Esophagus squamous epithelium (tissue), 5 donors: ENCODE measurements at regions not wholly inside any gene's neighbourhood (a gene's known extent, or its start where the extent isn't known, plus 50 kb on each side); places are given as distances from the start of the nearest gene placed in this dataset.
"Not testable (repeated sequence)": the region's sequence is repeated elsewhere in the genome, so short reads cannot be mapped to it uniquely, and the experiment has no call there.

Experiments used
- DNase-seq: peaks from one replicate; lab custom pipeline; 2025; lab: John Stamatoyannopoulos, UW
- H3K27ac ChIP-seq, 4 donors: fragments of 200-600 bp; sonication (generic); one replicate each; pipeline ENCODE4 v1.5.1; 2016 to 2019; ENCODE audit warnings: mild to moderate bottlenecking in 1 of 4
- H3K27me3 ChIP-seq, 4 donors: fragments of 200-600 bp; sonication (generic); 1 replicate in 3 of 4; 2 replicates in 1 of 4; pipeline versions ENCODE4 v1.5.1 to v1.6.0; 2017 to 2021; ENCODE audit warnings: antibody characterized with exemption in 1 of 4
- H3K36me3 ChIP-seq, 3 donors: fragments of 200-600 bp; sonication (generic); one replicate each; pipeline ENCODE4 v1.5.1; 2016 to 2019
- H3K4me1 ChIP-seq, 3 donors: fragments of 200-600 bp; sonication (generic); one replicate each; pipeline ENCODE4 v1.5.1; 2017 to 2019
- H3K4me3 ChIP-seq, 4 donors: fragments of 200-600 bp; sonication (generic); 1 replicate in 3 of 4; 2 replicates in 1 of 4; pipeline ENCODE4 v1.5.1; 2016 to 2019; ENCODE audit warnings: mild to moderate bottlenecking in 2 of 4, moderate library complexity in 1 of 4
- H3K9me3 ChIP-seq, 3 donors: fragments of 200-600 bp; sonication (generic); one replicate each; pipeline ENCODE4 v1.5.1; 2016 to 2019
- POLR2A ChIP-seq, 4 donors: fragments of 450-650 bp; IDR thresholded peaks; one replicate each; pipeline ENCODE4 v1.6.1; 2017; ENCODE audit warnings: antibody characterized with exemption in 4 of 4, mild to moderate bottlenecking in 4 of 4, moderate library complexity in 3 of 4
- WGBS, 2 donors: methylation state at CpG; one replicate each; pipeline ENCODE4 v1.1.5; 2018; 5-methylcytosine and 5-hydroxymethylcytosine counted together
- intact Hi-C: fragments of 100-400 bp; cut with DNase I; formaldehyde crosslinking; loops from one replicate; pipeline ENCODE4 v1.15.0; 2022
- TF ChIP-seq, protein P1 (sequence below), 6 experiments: fragments of 450-650 bp in 4 of 6; fragments of 200-600 bp in 2 of 6; sonication (generic) in 2 of 6; IDR thresholded peaks; one replicate each; pipeline ENCODE4 v1.5.1; 2016 to 2019; ENCODE audit warnings: antibody characterized with exemption in 6 of 6, mild to moderate bottlenecking in 4 of 6, moderate library complexity in 4 of 6
- donor health status: DM: yes; HTN: yes; CAD: no.

DNA sequence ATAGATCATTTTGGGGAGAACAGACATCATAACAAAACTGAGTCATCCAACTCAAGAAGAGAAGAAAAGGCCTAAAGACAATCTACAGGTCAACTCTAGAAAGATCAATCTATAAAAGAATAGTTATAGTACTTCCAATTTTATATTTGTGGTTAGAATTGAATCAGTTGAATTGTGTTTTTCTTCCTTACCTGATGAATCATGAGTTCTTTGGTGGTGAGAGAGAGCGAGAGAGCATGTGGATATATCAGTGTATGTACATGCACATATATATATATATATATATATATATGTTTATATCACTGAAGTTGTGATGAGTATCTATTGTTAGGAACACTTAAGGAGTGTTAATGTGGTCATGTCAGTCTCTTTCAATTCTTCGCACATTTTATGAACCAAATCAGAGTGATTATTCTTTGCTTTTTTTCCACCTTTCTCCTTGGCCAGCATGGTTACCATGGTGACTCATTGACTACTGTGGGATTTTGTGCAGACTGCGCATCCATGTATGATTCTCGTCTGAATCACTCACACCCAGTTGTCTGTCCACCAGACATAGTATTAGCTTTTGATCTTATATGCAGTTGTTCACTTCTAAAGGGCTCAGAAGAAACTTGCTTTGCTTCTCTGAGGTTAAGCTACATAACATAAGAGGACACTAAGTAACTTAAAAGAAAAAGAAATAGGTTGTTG lies 90.4 kb upstream of the RAB40AL start:
- Histone ChIP-seq H3K27me3 (no peaks in the 10 kb centered on the region), H3K9me3 (no peaks in the 10 kb centered on the region), H3K4me3 (no peak overlapping the region), H3K36me3 (no peaks in the 10 kb centered on the region), H3K27ac (no peak overlapping the region), H3K4me1 (no peaks in the 10 kb centered on the region)
- intact Hi-C loops: no loop called here
- TF ChIP-seq, protein P1, sequence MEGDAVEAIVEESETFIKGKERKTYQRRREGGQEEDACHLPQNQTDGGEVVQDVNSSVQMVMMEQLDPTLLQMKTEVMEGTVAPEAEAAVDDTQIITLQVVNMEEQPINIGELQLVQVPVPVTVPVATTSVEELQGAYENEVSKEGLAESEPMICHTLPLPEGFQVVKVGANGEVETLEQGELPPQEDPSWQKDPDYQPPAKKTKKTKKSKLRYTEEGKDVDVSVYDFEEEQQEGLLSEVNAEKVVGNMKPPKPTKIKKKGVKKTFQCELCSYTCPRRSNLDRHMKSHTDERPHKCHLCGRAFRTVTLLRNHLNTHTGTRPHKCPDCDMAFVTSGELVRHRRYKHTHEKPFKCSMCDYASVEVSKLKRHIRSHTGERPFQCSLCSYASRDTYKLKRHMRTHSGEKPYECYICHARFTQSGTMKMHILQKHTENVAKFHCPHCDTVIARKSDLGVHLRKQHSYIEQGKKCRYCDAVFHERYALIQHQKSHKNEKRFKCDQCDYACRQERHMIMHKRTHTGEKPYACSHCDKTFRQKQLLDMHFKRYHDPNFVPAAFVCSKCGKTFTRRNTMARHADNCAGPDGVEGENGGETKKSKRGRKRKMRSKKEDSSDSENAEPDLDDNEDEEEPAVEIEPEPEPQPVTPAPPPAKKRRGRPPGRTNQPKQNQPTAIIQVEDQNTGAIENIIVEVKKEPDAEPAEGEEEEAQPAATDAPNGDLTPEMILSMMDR (IDR thresholded peaks at IDR 0.05): no peak
- TF ChIP-seq POLR2A (IDR thresholded peaks at IDR 0.05): no peak
- no peak for DNase-seq
- 75 to 81% methylated on average over 4 of the region's 4 CpGs for WGBS, 2 donors

DNA sequence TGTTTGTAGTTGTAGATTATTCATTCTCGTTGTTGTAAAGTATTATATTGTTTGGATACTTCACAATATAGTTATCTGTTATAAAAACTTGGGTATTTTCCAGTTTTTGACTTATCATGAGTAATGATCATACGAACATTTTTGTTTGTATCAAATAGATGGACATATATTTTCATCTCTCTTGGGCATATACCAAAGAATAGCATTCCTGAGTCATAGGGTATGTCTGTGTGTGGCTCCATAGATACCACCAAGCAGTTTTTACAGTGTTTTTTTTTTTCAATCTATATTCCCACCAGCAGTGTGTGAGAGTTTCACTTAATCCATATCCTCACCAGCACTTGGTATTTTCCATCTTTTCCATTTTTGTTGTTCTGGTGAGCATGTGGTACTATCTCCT lies 89.7 kb upstream of the RAB40AL start:
- Histone ChIP-seq H3K4me3 (no peak overlapping the region), H3K9me3 (no peaks in the 10 kb centered on the region), H3K27me3 (no peaks in the 10 kb centered on the region), H3K36me3 (no peaks in the 10 kb centered on the region), H3K4me1 (no peaks in the 10 kb centered on the region), H3K27ac (no peak overlapping the region)
- intact Hi-C loops: no loop called here
- DNase-seq: no peak
- WGBS, 2 donors: 35 to 52% methylated on average over 2 of the region's 2 CpGs
- TF ChIP-seq, protein P1 (IDR thresholded peaks at IDR 0.05): no peak
- TF ChIP-seq POLR2A (IDR thresholded peaks at IDR 0.05): no peak

DNA sequence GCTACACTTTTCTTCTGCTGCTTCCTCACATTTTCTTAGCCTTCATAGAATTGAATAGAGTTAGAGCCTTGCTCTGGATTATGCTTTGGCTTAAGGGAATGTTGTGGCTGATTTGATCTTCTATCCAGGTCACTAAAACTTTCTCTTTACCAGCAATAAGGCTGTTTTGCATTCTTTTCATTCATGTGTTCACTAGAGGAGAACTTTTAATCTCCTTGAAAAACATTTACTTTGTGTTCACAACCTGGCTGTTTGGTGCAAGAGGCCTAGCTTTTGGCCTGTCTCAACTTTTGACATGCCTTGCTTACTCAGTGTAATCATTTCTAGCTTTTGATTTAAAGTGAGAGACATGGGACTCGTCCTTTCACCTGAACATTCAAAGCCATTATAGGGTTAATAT lies 87.7 kb upstream of the RAB40AL start:
- TF ChIP-seq, protein P1 (IDR thresholded peaks at IDR 0.05): no peak
- TF ChIP-seq POLR2A (IDR thresholded peaks at IDR 0.05): no peak
- Histone ChIP-seq H3K4me3 (no peak overlapping the region), H3K36me3 (no peaks in the 10 kb centered on the region), H3K9me3 (no peaks in the 10 kb centered on the region), H3K27ac (no peak overlapping the region), H3K27me3 (no peaks in the 10 kb centered on the region), H3K4me1 (no peaks in the 10 kb centered on the region)
- intact Hi-C loops: no loop called here
- no peak for DNase-seq
- 67 to 78% methylated on average over 1 of the region's 1 CpG for WGBS, 2 donors

DNA sequence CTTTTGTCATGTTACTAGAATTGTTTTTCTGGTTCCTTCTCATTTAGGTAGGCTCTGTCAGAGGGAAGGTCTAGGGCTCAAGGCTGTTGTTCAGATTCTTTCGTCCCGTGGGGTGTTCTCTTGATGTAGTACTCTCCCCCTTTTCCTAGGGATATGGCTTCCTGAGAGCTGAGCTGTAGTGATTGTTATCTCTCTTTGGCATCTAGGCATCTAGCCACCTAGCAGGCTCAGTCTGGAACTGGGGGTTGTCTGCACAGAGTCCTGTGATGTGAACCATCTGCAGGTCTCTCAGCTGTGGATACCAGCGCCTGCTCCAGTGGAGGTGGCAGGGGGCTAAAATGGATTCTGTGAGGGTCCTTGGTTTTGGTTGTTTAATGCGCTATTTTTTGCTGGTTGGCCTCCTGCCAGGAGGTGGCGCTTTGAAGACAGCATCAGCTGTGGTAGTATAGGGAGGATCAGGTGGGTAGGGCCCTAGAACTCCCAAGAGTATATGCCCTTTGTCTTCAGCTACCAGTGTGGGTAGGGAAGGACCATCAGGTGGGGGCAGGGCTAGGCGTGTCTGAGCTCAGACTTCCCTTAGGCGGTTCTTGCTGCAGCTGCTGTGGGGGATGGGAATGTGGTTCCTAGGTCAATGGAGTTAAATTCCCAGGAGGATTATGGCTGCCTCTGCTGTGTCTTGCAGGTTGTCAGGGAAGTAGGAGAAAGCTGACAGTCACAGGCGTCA lies 78.1 kb upstream of the RAB40AL start:
- intact Hi-C loops, DNase-seq: not testable (repeated sequence)

DNA sequence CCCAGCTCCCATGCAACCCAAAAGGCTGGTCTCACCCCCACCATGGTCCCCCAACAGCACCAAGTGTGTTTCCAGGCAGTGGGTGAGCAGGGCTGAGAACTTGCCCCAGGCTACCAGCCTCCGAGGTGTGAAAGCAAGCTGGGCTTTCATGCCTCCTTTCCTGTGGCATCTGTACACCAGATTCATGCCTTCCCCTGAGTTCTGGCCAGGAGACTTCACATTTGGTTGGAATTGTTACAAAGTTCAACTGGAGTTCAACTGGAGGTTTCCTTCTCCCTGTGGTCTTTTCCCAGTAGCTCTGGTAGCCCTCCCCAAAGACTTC lies 77.6 kb upstream of the RAB40AL start:
- no peaks in the 10 kb centered on the region for H3K36me3 ChIP-seq
- no peak overlapping the region for H3K27ac ChIP-seq
- H3K27me3 ChIP-seq: no peaks in the 10 kb centered on the region
- H3K9me3 ChIP-seq: no peaks in the 10 kb centered on the region
- no peak overlapping the region for H3K4me3 ChIP-seq
- intact Hi-C loops: no loop called here
- DNase-seq: no peak
- H3K4me1 ChIP-seq: no peaks in the 10 kb centered on the region
- TF ChIP-seq, protein P1 (IDR thresholded peaks at IDR 0.05): no peak
- TF ChIP-seq POLR2A (IDR thresholded peaks at IDR 0.05): no peak
- WGBS, 2 donors: 71% methylated on average over 1 of the region's 1 CpG; no CpG with 5 or more reads in 1 of the 2 donors

More for the DNA sequence above, 78.1 kb upstream of the RAB40AL start:
- H3K27ac ChIP-seq, H3K4me1 ChIP-seq, H3K36me3 ChIP-seq, H3K4me3 ChIP-seq, H3K27me3 ChIP-seq, H3K9me3 ChIP-seq: not testable (repeated sequence)
- 53 to 93% methylated on average over 3 to 5 of the region's 8 CpGs for WGBS, 2 donors
